ENCODE measurements at regions not wholly inside any gene's neighbourhood (a gene's known extent, or its start where the extent isn't known, plus 50 kb on each side); places are given as distances from the start of the nearest gene placed in this dataset.

DNA sequence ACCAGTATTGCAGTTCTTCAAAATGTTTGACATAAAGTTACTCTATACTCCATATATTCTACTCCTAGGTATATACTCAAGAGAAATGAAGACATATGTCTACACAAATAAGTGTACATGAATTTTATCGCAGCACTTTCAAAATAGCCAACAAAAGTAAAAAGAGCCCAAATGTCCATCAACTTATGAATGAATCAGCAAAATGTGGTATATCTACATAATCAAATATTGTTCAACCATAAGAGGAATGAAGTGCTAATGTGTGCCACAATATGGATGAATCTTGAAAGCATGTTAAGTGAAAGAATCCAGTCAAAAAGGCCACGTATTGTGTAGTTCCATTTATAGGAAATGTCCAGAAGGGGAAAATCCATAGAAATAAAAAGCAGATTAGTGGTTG lies 98.6 kb upstream of the F3 start:
- Histone ChIP-seq H3K27me3 (no peaks in the 10 kb centered on the region), H3K36me3 (no peaks in the 10 kb centered on the region), H3K27ac (no peak overlapping the region), H3K9ac (no peak overlapping the region), H3K4me3 (no peak overlapping the region), H3K4me2 (no peak overlapping the region), H3K4me1 (peaks cover 1% of the 10 kb centered on the region), H3K9me3 (no peaks in the 10 kb centered on the region), H4K20me1 (no peaks in the 10 kb centered on the region)
- no peak for TF ChIP-seq Cebpa-rat (IDR thresholded peaks at IDR 0.05)

DNA sequence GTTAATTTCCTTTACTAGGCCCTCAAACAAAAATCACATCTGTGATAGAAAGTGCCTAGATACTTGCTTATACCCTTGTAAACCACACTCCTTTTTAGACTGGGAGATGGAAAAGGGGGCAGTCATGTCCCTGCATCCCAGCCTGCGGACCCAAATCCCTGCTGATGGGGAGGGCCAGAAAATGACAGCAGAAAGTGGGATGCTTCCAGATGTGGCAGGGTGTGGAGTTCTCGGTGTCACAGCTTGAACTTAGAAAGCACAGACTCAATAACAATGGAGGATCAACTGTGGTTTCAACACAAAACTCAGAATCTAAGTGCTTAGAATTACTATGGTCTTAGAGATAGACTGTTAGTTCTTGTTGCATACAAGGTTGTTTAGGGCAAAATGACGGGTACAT lies 95.6 kb upstream of the F3 start:
- no peaks in the 10 kb centered on the region for H3K27me3 ChIP-seq
- H3K4me1 ChIP-seq: peaks cover 7% of the 10 kb centered on the region
- no peak overlapping the region for H3K9ac ChIP-seq
- no peaks in the 10 kb centered on the region for H4K20me1 ChIP-seq
- no peaks in the 10 kb centered on the region for H3K9me3 ChIP-seq
- no peaks in the 10 kb centered on the region for H3K36me3 ChIP-seq
- no peak overlapping the region for H3K4me2 ChIP-seq
- TF ChIP-seq Cebpa-rat (IDR thresholded peaks at IDR 0.05): no peak
- H3K27ac ChIP-seq: no peak overlapping the region
- H3K4me3 ChIP-seq: no peak overlapping the region

DNA sequence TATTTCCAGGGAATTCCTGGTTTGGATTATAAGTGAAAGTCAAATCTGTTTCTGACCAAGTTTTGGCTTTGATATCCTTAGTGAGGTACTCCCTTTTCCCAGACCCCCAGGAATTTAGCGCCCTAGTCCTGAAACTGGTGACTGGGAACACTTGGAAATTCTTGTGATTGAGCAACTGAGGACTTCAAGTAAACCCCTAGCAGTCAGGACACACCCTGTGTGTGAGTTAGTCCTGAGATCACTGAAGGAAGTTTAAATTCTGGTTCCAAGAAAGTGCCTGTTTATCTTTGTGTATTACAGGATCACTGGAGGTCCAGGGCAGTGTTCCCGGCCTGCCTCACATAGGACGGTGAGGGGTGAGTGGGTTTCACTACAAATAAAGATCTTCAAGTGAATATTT lies 95.1 kb upstream of the F3 start:
- H3K27me3 ChIP-seq: no peaks in the 10 kb centered on the region
- no peaks in the 10 kb centered on the region for H3K36me3 ChIP-seq
- peaks cover 7% of the 10 kb centered on the region for H3K4me1 ChIP-seq
- H4K20me1 ChIP-seq: no peaks in the 10 kb centered on the region
- H3K27ac ChIP-seq: no peak overlapping the region
- no peak overlapping the region for H3K4me3 ChIP-seq
- TF ChIP-seq Cebpa-rat (IDR thresholded peaks at IDR 0.05): no peak
- no peaks in the 10 kb centered on the region for H3K9me3 ChIP-seq
- no peak overlapping the region for H3K4me2 ChIP-seq
- no peak overlapping the region for H3K9ac ChIP-seq

DNA sequence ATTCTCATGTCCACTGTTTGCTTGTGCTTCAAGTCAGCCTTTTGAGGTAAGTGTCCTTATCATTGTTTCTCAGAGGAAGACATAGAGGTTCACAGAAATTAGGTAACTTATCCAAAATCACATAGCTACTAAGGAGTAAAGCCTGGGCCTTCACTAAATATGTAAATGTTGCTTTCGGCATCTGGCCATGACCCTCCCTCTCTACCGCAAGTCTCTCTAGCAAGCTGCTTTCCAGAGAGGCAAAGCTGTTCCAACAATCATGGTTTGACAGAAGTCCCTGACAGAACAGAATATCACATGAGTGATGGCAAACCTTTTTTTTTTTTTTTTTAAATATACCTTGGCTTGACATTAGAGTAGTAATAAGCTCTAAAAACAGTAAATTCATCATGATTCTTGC lies 94.5 kb upstream of the F3 start:
- Histone ChIP-seq H3K27me3 (no peaks in the 10 kb centered on the region), H4K20me1 (no peaks in the 10 kb centered on the region), H3K4me1 (peaks cover 7% of the 10 kb centered on the region), H3K4me3 (no peak overlapping the region), H3K36me3 (no peaks in the 10 kb centered on the region), H3K9me3 (no peaks in the 10 kb centered on the region), H3K9ac (no peak overlapping the region), H3K27ac (no peak overlapping the region), H3K4me2 (no peak overlapping the region)
- no peak for TF ChIP-seq Cebpa-rat (IDR thresholded peaks at IDR 0.05)

DNA sequence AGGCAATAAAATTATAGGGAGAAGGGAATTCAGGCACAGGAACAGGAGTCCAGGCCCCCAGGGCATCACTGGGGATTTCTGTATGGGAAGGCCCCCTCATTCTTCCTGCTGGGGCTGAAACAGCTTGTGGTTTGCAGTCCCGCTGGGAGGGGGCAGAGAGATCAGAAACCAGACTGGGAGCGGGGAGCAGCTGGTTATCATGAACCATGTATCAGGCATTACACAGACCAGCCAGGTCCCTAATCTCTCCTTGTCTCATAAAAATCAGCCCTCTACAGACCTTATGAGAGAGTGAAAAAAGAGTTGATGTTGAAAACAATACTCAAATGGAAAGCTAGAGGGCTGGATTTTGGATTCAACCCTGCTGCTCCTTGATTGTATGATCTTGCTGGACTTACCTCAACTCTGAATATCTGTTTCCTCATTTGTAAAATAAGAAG lies 93.4 kb upstream of the F3 start:
- Histone ChIP-seq H3K4me1 (peaks cover 7% of the 10 kb centered on the region), H3K9ac (no peak overlapping the region), H3K4me3 (no peak overlapping the region), H3K27ac (no peak overlapping the region), H3K27me3 (no peaks in the 10 kb centered on the region), H3K9me3 (no peaks in the 10 kb centered on the region), H3K4me2 (peak overlapping the region; percentile 27; the same call in 1 of the 2 replicates), H3K36me3 (no peaks in the 10 kb centered on the region), H4K20me1 (no peaks in the 10 kb centered on the region)
- TF ChIP-seq Cebpa-rat (IDR thresholded peaks at IDR 0.05): no peak

DNA sequence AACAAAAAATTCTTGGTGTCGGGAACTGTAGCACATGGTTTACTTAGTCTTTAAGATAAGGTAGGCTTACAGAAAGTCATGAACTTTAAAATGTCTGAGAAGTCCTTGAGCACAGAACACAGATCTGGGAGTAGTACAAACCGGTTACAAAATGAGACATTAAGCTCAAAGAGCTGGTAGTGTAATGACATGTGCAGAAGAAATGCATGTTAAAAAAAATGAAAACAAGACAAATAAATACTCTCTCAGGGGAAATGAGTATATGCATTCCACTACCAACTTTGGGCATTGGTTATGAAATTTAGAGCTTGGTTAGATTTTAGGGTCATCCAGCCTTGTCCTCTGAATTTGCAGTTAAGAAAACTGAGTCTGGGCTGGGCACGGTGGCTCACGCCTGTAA lies 91.5 kb upstream of the F3 start:
- TF ChIP-seq Cebpa-rat (IDR thresholded peaks at IDR 0.05): no peak
- Histone ChIP-seq H3K9ac (no peak overlapping the region), H3K4me3 (no peak overlapping the region), H3K27me3 (no peaks in the 10 kb centered on the region), H3K36me3 (no peaks in the 10 kb centered on the region), H3K9me3 (no peaks in the 10 kb centered on the region), H3K27ac (no peak overlapping the region), H4K20me1 (no peaks in the 10 kb centered on the region), H3K4me2 (no peak overlapping the region), H3K4me1 (peaks cover 7% of the 10 kb centered on the region)

DNA sequence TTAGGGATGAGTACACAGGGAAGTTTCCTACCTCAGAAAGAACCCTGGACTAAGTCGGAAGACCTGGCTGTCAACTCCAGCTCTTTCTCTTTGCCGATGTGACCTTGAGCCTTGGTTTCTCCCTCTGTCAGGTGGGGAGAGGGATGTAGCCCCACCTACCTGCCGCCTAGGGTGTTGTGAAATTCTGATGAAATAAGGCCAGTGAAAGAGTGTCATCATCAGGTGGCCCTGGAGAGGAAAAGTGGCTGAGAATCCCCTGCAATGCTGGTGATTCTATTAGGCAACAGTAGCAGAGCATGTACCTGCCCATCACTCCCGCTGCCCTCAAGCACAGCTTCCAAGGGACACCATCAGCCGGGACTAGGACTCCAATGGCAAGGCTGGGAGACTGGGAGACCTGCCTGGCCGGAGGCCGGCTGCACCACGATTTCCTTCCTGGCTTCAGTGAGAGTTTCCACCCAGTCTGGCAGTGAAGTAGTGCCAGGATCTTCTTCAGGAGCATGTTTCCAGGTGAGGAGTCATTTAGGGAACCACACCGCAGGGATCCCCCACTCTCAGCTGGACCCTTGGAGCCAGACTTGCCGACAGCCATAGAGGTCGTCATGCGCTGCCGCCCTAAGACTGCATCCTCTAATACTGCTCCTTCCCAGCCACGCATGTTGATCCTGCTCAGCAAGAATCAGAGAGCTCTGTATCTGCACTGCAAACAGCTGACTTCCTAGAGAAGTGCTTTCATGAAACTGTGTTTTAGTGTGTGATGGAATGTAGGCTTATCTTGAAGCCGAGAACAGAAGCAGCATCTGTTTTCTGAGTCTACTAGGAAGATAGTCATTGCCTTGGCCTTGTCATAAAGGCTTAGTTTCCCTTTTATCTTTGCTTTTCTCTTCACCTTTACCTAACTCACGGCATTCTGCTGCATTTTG lies 88.0 kb upstream of the F3 start:
- Histone ChIP-seq H3K27ac (no peak overlapping the region), H4K20me1 (no peaks in the 10 kb centered on the region), H3K36me3 (no peaks in the 10 kb centered on the region), H3K4me1 (no peaks in the 10 kb centered on the region), H3K4me3 (no peak overlapping the region), H3K9ac (no peak overlapping the region), H3K9me3 (no peaks in the 10 kb centered on the region), H3K27me3 (no peaks in the 10 kb centered on the region), H3K4me2 (no peak overlapping the region)
- TF ChIP-seq Cebpa-rat (IDR thresholded peaks at IDR 0.05): no peak

DNA sequence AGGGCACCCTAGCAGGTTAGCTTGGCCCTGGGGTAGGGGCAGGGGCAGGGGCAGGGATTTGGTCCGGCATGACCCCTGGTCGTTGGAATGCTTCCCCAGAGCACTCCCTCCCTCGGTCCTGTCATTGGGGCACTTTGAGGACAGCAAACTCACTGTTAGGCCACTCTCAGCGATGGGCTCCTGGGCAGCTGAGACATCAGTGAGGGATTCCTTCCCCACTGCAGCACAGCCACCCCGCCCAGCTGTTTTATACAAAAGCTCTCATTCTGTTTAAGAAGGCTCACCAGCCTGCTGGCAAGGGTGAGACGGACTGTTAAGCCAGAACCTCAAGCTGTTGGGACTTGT lies 86.9 kb upstream of the F3 start:
- Histone ChIP-seq H3K4me1 (no peaks in the 10 kb centered on the region), H3K4me3 (no peak overlapping the region), H4K20me1 (no peaks in the 10 kb centered on the region), H3K27ac (no peak overlapping the region), H3K36me3 (no peaks in the 10 kb centered on the region), H3K4me2 (no peak overlapping the region), H3K27me3 (no peaks in the 10 kb centered on the region), H3K9ac (no peak overlapping the region), H3K9me3 (no peaks in the 10 kb centered on the region)
- no peak for TF ChIP-seq Cebpa-rat (IDR thresholded peaks at IDR 0.05)

DNA sequence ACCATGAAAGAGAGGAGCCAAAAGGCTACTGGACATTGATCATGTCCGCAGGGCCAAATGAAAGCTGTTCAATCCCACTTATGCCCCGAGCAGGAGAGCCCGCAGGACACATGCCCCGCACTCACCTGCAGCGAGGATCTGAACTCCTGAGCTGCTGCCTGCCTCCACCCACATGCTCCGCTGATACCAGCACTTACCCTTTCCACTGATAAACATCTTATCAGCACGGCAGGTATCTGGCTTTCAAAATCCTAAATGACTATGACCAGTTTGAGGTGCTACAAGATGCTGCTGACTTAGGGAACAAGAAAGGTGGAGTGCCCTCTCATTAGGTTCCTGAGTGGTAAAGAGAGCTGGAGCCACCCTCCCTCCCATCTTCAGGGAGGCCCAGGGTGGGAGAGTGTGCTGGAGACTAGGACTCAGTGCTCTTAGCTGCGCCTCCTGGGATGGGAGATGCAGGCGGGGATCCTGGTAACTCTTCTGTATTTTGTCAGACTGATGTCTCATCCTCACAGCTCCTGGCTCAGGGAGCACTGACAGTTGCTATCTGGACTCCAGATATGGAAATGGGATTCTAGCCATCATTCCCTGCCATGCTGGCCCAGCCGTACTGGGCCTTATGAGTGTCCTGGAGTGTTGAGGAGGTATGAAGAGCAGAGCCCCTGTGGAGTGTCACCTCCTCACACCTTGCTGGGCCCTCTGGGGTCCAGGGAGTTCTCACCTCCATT lies 86.4 kb upstream of the F3 start:
- H3K9me3 ChIP-seq: no peaks in the 10 kb centered on the region
- no peak for TF ChIP-seq Cebpa-rat (IDR thresholded peaks at IDR 0.05)
- no peaks in the 10 kb centered on the region for H3K4me1 ChIP-seq

DNA sequence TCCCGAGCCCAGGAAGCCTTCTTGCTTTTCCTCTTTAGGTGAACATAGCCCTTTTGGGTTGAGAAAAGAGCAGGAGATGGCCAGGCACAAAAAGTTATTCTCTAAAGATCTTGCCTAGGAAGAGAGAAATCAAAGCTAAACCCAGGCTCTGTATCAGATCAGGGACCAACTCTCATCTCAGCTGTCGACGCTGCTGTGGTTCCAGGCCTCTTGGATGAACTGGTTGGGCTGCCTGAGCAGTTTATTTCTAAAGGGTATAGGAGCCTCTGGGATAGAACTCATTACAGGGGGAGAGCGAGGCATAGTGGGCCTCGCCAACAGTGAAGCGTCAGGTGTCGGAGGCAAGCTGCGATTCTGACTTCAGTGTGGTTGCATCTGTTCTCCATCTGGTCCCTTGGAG lies 82.6 kb upstream of the F3 start:
- no peaks in the 10 kb centered on the region for H4K20me1 ChIP-seq
- H3K4me3 ChIP-seq: no peak overlapping the region
- no peak overlapping the region for H3K9ac ChIP-seq
- H3K27me3 ChIP-seq: no peaks in the 10 kb centered on the region
- no peak overlapping the region for H3K4me2 ChIP-seq
- no peaks in the 10 kb centered on the region for H3K4me1 ChIP-seq
- no peaks in the 10 kb centered on the region for H3K9me3 ChIP-seq
- H3K36me3 ChIP-seq: no peaks in the 10 kb centered on the region
- TF ChIP-seq Cebpa-rat (IDR thresholded peaks at IDR 0.05): no peak
- no peak overlapping the region for H3K27ac ChIP-seq

More for the DNA sequence above, 86.4 kb upstream of the F3 start:
- Histone ChIP-seq H3K27me3 (no peaks in the 10 kb centered on the region), H4K20me1 (no peaks in the 10 kb centered on the region), H3K27ac (no peak overlapping the region), H3K4me2 (no peak overlapping the region), H3K36me3 (no peaks in the 10 kb centered on the region), H3K4me3 (no peak overlapping the region), H3K9ac (no peak overlapping the region)

All from BLaER1 (cell line).